ENCODE measurements at regions not wholly inside any gene's neighbourhood (a gene's known extent, or its start where the extent isn't known, plus 50 kb on each side); places are given as distances from the start of the nearest gene placed in this dataset.

- DNase-seq (ENCODE audit: low read depth, low spot score): no peak
Measured at GRCh38 chr20:12386821-12387220, 469.1 kb downstream of the BTBD3 start.

DNA sequence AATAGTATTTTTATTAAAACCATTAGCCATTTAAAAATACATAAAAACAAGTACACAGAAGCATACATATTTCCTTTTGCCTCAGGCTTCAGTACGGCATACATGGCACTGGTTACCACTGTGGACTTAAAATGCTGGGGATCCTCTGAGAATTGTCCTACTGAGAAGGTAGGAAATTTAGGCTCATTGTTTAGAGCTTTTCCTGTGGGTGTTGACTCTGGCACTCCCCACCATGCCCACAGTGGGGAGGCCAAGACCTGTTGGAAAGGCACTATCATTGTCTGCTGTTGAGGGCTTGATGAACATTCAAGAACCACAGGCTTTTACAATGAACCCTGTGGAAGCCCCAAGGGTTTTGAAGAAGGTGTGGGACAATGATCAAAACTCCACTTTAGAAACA lies 473.4 kb downstream of the BTBD3 start:
- WGBS (ENCODE audit: insufficient coverage, insufficient read length): no CpG with 5 or more reads among the region's 1 CpG
- H3K27me3 ChIP-seq (ENCODE audit: control insufficient read depth, insufficient read depth, low read length): no peaks in the 10 kb centered on the region
- H3K4me3 ChIP-seq (ENCODE audit: low read length): no peak overlapping the region
- no peaks in the 10 kb centered on the region for H3K9me3 ChIP-seq (ENCODE audit: control insufficient read depth, insufficient read depth, low read length)
- no peaks in the 10 kb centered on the region for H3K4me1 ChIP-seq (ENCODE audit: control insufficient read depth, insufficient read depth, low read length)
- no peaks in the 10 kb centered on the region for H3K36me3 ChIP-seq (ENCODE audit: control insufficient read depth, insufficient read depth, low read length)
- DNase-seq (ENCODE audit: low read depth, low spot score): no peak
- no peak overlapping the region for H3K27ac ChIP-seq (ENCODE audit: low read length)

More at GRCh38 chr20:12386821-12387220, 469.1 kb downstream of the BTBD3 start:
- Histone ChIP-seq H3K27ac (ENCODE audit: low read length) (no peak overlapping the region), H3K4me1 (ENCODE audit: control insufficient read depth, insufficient read depth, low read length) (no peaks in the 10 kb centered on the region), H3K36me3 (ENCODE audit: control insufficient read depth, insufficient read depth, low read length) (no peaks in the 10 kb centered on the region), H3K27me3 (ENCODE audit: control insufficient read depth, insufficient read depth, low read length) (no peaks in the 10 kb centered on the region), H3K4me3 (ENCODE audit: low read length) (no peak overlapping the region), H3K9me3 (ENCODE audit: control insufficient read depth, insufficient read depth, low read length) (no peaks in the 10 kb centered on the region)
- WGBS (ENCODE audit: insufficient coverage, insufficient read length): no CpG with 5 or more reads among the region's 3 CpGs

DNA sequence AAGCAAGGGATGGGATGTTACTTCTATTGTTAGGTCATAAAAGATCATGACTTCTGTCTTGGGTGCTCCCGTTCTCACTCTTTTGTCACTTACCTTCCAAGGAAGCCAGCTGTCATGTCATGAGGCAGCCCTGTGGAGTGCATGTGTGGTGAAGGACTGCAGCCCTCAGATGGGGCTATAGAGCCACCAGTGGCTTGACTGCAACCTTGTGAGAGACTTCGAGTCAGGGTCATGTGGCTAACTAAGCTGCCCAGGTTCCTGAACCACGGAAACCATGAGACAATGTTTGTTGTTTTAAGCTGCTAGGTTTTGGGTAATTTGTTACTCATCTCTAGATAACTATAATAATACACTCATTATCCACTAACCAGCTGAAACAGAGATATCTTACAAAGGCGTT lies 477.1 kb downstream of the BTBD3 start:
- peak; percentile 4 for DNase-seq (ENCODE audit: low read depth, low spot score)
- WGBS (ENCODE audit: insufficient coverage, insufficient read length): no CpG with 5 or more reads among the region's 4 CpGs
- Histone ChIP-seq H3K36me3 (ENCODE audit: control insufficient read depth, insufficient read depth, low read length) (no peaks in the 10 kb centered on the region), H3K9me3 (ENCODE audit: control insufficient read depth, insufficient read depth, low read length) (no peaks in the 10 kb centered on the region), H3K4me3 (ENCODE audit: low read length) (no peak overlapping the region), H3K4me1 (ENCODE audit: control insufficient read depth, insufficient read depth, low read length) (no peaks in the 10 kb centered on the region), H3K27me3 (ENCODE audit: control insufficient read depth, insufficient read depth, low read length) (no peaks in the 10 kb centered on the region), H3K27ac (ENCODE audit: low read length) (no peak overlapping the region)

GRCh38 chr20:12395353-12395752 lies 477.7 kb downstream of the BTBD3 start:
- Histone ChIP-seq H3K4me3 (ENCODE audit: low read length) (no peak overlapping the region), H3K27me3 (ENCODE audit: control insufficient read depth, insufficient read depth, low read length) (no peaks in the 10 kb centered on the region), H3K9me3 (ENCODE audit: control insufficient read depth, insufficient read depth, low read length) (no peaks in the 10 kb centered on the region), H3K36me3 (ENCODE audit: control insufficient read depth, insufficient read depth, low read length) (no peaks in the 10 kb centered on the region), H3K4me1 (ENCODE audit: control insufficient read depth, insufficient read depth, low read length) (no peaks in the 10 kb centered on the region), H3K27ac (ENCODE audit: low read length) (no peak overlapping the region)
- WGBS (ENCODE audit: insufficient coverage, insufficient read length): no CpG with 5 or more reads among the region's 3 CpGs
- DNase-seq (ENCODE audit: low read depth, low spot score): no peak

- Histone ChIP-seq H3K36me3 (ENCODE audit: control insufficient read depth, insufficient read depth, low read length) (no peaks in the 10 kb centered on the region), H3K4me1 (ENCODE audit: control insufficient read depth, insufficient read depth, low read length) (no peaks in the 10 kb centered on the region), H3K27me3 (ENCODE audit: control insufficient read depth, insufficient read depth, low read length) (no peaks in the 10 kb centered on the region), H3K9me3 (ENCODE audit: control insufficient read depth, insufficient read depth, low read length) (no peaks in the 10 kb centered on the region), H3K4me3 (ENCODE audit: low read length) (no peak overlapping the region), H3K27ac (ENCODE audit: low read length) (no peak overlapping the region)
- DNase-seq (ENCODE audit: low read depth, low spot score): no peak
- WGBS (ENCODE audit: insufficient coverage, insufficient read length): no CpG with 5 or more reads among the region's 2 CpGs
Measured at GRCh38 chr20:12395760-12396159, 478.1 kb downstream of the BTBD3 start.

GRCh38 chr20:12399110-12399836 lies 481.6 kb downstream of the BTBD3 start:
- no peak overlapping the region for H3K27ac ChIP-seq (ENCODE audit: low read length)
- H3K27me3 ChIP-seq (ENCODE audit: control insufficient read depth, insufficient read depth, low read length): no peaks in the 10 kb centered on the region
- WGBS (ENCODE audit: insufficient coverage, insufficient read length): no CpG with 5 or more reads among the region's 4 CpGs
- H3K4me1 ChIP-seq (ENCODE audit: control insufficient read depth, insufficient read depth, low read length): no peaks in the 10 kb centered on the region
- no peak for DNase-seq (ENCODE audit: low read depth, low spot score)
- no peaks in the 10 kb centered on the region for H3K36me3 ChIP-seq (ENCODE audit: control insufficient read depth, insufficient read depth, low read length)
- H3K9me3 ChIP-seq (ENCODE audit: control insufficient read depth, insufficient read depth, low read length): no peaks in the 10 kb centered on the region
- no peak overlapping the region for H3K4me3 ChIP-seq (ENCODE audit: low read length)

- H3K4me1 ChIP-seq (ENCODE audit: control insufficient read depth, insufficient read depth, low read length): no peaks in the 10 kb centered on the region
- no peaks in the 10 kb centered on the region for H3K27me3 ChIP-seq (ENCODE audit: control insufficient read depth, insufficient read depth, low read length)
- no peak overlapping the region for H3K27ac ChIP-seq (ENCODE audit: low read length)
- H3K4me3 ChIP-seq (ENCODE audit: low read length): no peak overlapping the region
- peaks cover 1% of the 10 kb centered on the region for H3K9me3 ChIP-seq (ENCODE audit: control insufficient read depth, insufficient read depth, low read length)
- no peaks in the 10 kb centered on the region for H3K36me3 ChIP-seq (ENCODE audit: control insufficient read depth, insufficient read depth, low read length)
- DNase-seq (ENCODE audit: low read depth, low spot score): no peak
Measured at GRCh38 chr20:12404941-12405340, 487.2 kb downstream of the BTBD3 start.

DNA sequence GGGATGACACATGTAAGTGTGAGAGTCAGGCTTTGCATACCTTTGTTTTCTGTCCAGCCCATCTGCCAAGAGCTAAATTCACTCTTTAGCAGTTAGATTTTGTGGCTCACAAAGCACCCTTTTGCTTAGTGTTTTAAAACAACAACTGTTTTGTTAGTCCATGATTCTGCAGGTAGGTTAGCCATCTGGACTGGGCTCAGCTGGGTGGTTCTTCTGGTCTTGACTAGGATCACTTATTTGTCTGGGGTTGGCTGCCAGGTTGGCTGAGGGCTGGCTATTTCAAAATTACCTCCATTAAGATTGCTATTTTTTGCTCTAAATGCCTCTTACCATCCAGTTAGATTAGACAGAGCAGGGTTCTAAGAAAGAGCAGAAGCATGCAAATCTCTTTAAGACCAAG lies 489.3 kb downstream of the BTBD3 start:
- Histone ChIP-seq H3K9me3 (ENCODE audit: control insufficient read depth, insufficient read depth, low read length) (peaks cover 1% of the 10 kb centered on the region), H3K36me3 (ENCODE audit: control insufficient read depth, insufficient read depth, low read length) (no peaks in the 10 kb centered on the region), H3K4me3 (ENCODE audit: low read length) (no peak overlapping the region), H3K4me1 (ENCODE audit: control insufficient read depth, insufficient read depth, low read length) (no peaks in the 10 kb centered on the region), H3K27me3 (ENCODE audit: control insufficient read depth, insufficient read depth, low read length) (no peaks in the 10 kb centered on the region), H3K27ac (ENCODE audit: low read length) (no peak overlapping the region)
- no peak for DNase-seq (ENCODE audit: low read depth, low spot score)

- Histone ChIP-seq H3K36me3 (ENCODE audit: control insufficient read depth, insufficient read depth, low read length) (no peaks in the 10 kb centered on the region), H3K4me3 (ENCODE audit: low read length) (no peak overlapping the region), H3K27me3 (ENCODE audit: control insufficient read depth, insufficient read depth, low read length) (no peaks in the 10 kb centered on the region), H3K4me1 (ENCODE audit: control insufficient read depth, insufficient read depth, low read length) (no peaks in the 10 kb centered on the region), H3K9me3 (ENCODE audit: control insufficient read depth, insufficient read depth, low read length) (peaks cover 1% of the 10 kb centered on the region), H3K27ac (ENCODE audit: low read length) (no peak overlapping the region)
- no peak for DNase-seq (ENCODE audit: low read depth, low spot score)
- no CpG with 5 or more reads among the region's 3 CpGs for WGBS (ENCODE audit: insufficient coverage, insufficient read length)
Measured at GRCh38 chr20:12409501-12409900, 491.8 kb downstream of the BTBD3 start.

GRCh38 chr20:12410783-12411182 lies 493.1 kb downstream of the BTBD3 start:
- Histone ChIP-seq H3K27me3 (ENCODE audit: control insufficient read depth, insufficient read depth, low read length) (no peaks in the 10 kb centered on the region), H3K9me3 (ENCODE audit: control insufficient read depth, insufficient read depth, low read length) (peaks cover 1% of the 10 kb centered on the region), H3K27ac (ENCODE audit: low read length) (no peak overlapping the region), H3K4me3 (ENCODE audit: low read length) (no peak overlapping the region), H3K4me1 (ENCODE audit: control insufficient read depth, insufficient read depth, low read length) (no peaks in the 10 kb centered on the region), H3K36me3 (ENCODE audit: control insufficient read depth, insufficient read depth, low read length) (no peaks in the 10 kb centered on the region)
- no peak for DNase-seq (ENCODE audit: low read depth, low spot score)

DNA sequence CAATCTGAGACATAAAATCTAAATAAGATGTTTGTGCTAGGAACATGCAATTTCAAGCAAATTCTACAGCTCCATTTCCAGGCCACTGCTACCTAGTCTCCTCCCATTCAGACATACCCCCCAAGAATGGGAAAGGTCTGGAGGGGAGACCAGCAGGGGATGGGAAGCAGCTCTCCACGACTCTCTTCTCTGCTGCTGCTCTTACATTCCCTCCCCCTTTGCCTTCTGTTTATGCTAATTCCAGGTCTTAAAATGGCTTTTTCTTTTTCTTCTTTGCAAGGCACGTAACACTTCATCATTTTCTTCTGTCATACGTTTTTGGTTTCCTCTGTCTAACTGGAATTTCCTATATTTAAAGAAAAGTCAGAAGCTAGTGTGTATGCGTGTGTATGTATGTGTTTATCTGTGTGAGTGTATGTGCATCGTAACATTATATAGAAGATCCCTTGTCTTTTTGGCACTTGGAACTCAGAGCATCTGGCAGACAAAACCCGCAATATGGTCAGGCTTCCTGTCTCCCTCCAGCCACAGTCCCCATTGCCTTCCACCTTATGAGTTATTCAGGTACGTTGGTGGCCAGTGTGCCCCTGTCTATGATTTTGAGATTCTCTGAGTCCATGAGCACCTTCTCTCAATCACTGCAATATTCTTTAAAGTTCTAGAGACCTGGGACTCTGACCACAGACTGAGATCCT lies 493.7 kb downstream of the BTBD3 start:
- no peak for DNase-seq (ENCODE audit: low read depth, low spot score)
- Histone ChIP-seq H3K4me3 (ENCODE audit: low read length) (no peak overlapping the region), H3K9me3 (ENCODE audit: control insufficient read depth, insufficient read depth, low read length) (no peaks in the 10 kb centered on the region; the same call in 1 of the 2 replicates), H3K36me3 (ENCODE audit: control insufficient read depth, insufficient read depth, low read length) (no peaks in the 10 kb centered on the region), H3K4me1 (ENCODE audit: control insufficient read depth, insufficient read depth, low read length) (no peaks in the 10 kb centered on the region), H3K27ac (ENCODE audit: low read length) (no peak overlapping the region), H3K27me3 (ENCODE audit: control insufficient read depth, insufficient read depth, low read length) (no peaks in the 10 kb centered on the region)
- WGBS (ENCODE audit: insufficient coverage, insufficient read length): no CpG with 5 or more reads among the region's 7 CpGs
